Activated CD4-positive, alpha-beta T cell treated with anti-CD3 and anti-CD28 coated beads, Interleukin-2, amount 10 ng/mL, durations not matched to agents 7 days and 5 days (primary cell): ENCODE measurements at regions not wholly inside any gene's neighbourhood (a gene's known extent, or its start where the extent isn't known, plus 50 kb on each side); places are given as distances from the start of the nearest gene placed in this dataset.
"Not testable (repeated sequence)": the region's sequence is repeated elsewhere in the genome, so short reads cannot be mapped to it uniquely, and the experiment has no call there.

Source experiments
- CTCF ChIA-PET: fragments of 350-600 bp; sonication (Branson Sonifier 250); formaldehyde crosslinking; loops from one replicate; lab custom pipeline; 2021; ENCODE audit warnings: antibody characterized with exemption; lab: Charles Lee
- POLR2A ChIA-PET: fragments of 350-600 bp; sonication (Branson Sonifier 250); formaldehyde crosslinking; loops from one replicate; lab custom pipeline; 2021; ENCODE audit warnings: antibody characterized with exemption; lab: Charles Lee
- DNase-seq: peaks from one replicate; pipeline ENCODE4 v3.0.0-alpha.2; 2020
- H3K27ac Mint-ChIP-seq: one replicate; pipeline ENCODE4 v1.8.0; 2021; ENCODE audit warnings: mild to moderate bottlenecking, moderate library complexity, mixed read lengths
- H3K27me3 Mint-ChIP-seq: one replicate; pipeline ENCODE4 v1.8.0; 2021; ENCODE audit warnings: mixed read lengths
- H3K36me3 Mint-ChIP-seq: one replicate; pipeline ENCODE4 v1.8.0; 2021; ENCODE audit warnings: low read depth, mixed read lengths
- H3K4me1 Mint-ChIP-seq: one replicate; pipeline ENCODE4 v1.8.0; 2021; ENCODE audit warnings: mixed read lengths
- H3K4me3 Mint-ChIP-seq: one replicate; pipeline ENCODE4 v1.8.0; 2021; ENCODE audit warnings: mild to moderate bottlenecking, moderate library complexity, mixed read lengths
- H3K9me3 Mint-ChIP-seq: one replicate; pipeline ENCODE4 v1.8.0; 2021; ENCODE audit warnings: mixed read lengths

GRCh38 chr16:59993101-59993500 lies 1259.0 kb upstream of the GOT2 start:
- Mint-ChIP-seq H3K4me1 (no peaks in the 10 kb centered on the region), H3K4me3 (no peak overlapping the region), H3K27ac (no peak overlapping the region), H3K9me3 (peaks cover 24% of the 10 kb centered on the region), H3K27me3 (no peaks in the 10 kb centered on the region), H3K36me3 (no peaks in the 10 kb centered on the region)
- ChIA-PET POLR2A (no interaction called here), CTCF (no interaction called here)
- DNase-seq: no peak

- Mint-ChIP-seq H3K27ac (no peak overlapping the region), H3K4me1 (no peaks in the 10 kb centered on the region), H3K27me3 (no peaks in the 10 kb centered on the region), H3K9me3 (peaks cover 29% of the 10 kb centered on the region), H3K36me3 (no peaks in the 10 kb centered on the region), H3K4me3 (no peak overlapping the region)
- DNase-seq: no peak
- ChIA-PET POLR2A (no interaction called here), CTCF (no interaction called here)
These were observed 1257.1 kb upstream of the GOT2 start for GRCh38 chr16:59991171-59991570.

- H3K27ac Mint-ChIP-seq: no peak overlapping the region
- no peaks in the 10 kb centered on the region for H3K4me1 Mint-ChIP-seq
- no peaks in the 10 kb centered on the region for H3K36me3 Mint-ChIP-seq
- ChIA-PET CTCF (no interaction called here), POLR2A (no interaction called here)
- H3K4me3 Mint-ChIP-seq: no peak overlapping the region
- DNase-seq: no peak
- H3K9me3 Mint-ChIP-seq: peaks cover 28% of the 10 kb centered on the region
- no peaks in the 10 kb centered on the region for H3K27me3 Mint-ChIP-seq
These were observed 1254.5 kb upstream of the GOT2 start for GRCh38 chr16:59988591-59988990.

GRCh38 chr16:59975953-59976352 lies 1241.8 kb upstream of the GOT2 start:
- Mint-ChIP-seq H3K4me3 (no peak overlapping the region), H3K36me3 (no peaks in the 10 kb centered on the region), H3K27me3 (no peaks in the 10 kb centered on the region), H3K27ac (no peak overlapping the region), H3K4me1 (no peaks in the 10 kb centered on the region), H3K9me3 (peaks cover 9% of the 10 kb centered on the region)
- DNase-seq: no peak
- ChIA-PET CTCF (no interaction called here), POLR2A (no interaction called here)

- Mint-ChIP-seq H3K27ac (no peak overlapping the region), H3K4me1 (no peaks in the 10 kb centered on the region), H3K9me3 (peaks cover 9% of the 10 kb centered on the region), H3K27me3 (no peaks in the 10 kb centered on the region), H3K36me3 (no peaks in the 10 kb centered on the region), H3K4me3 (no peak overlapping the region)
- POLR2A ChIA-PET: no interaction called here
- no peak for DNase-seq
- CTCF ChIA-PET: no interaction called here
These were observed 1239.8 kb upstream of the GOT2 start for GRCh38 chr16:59973966-59974365.

GRCh38 chr16:59971264-59971663 lies 1237.1 kb upstream of the GOT2 start:
- Mint-ChIP-seq H3K9me3 (peaks cover 8% of the 10 kb centered on the region), H3K36me3 (no peaks in the 10 kb centered on the region), H3K4me3 (no peak overlapping the region), H3K27me3 (no peaks in the 10 kb centered on the region), H3K27ac (no peak overlapping the region), H3K4me1 (no peaks in the 10 kb centered on the region)
- POLR2A ChIA-PET: no interaction called here
- DNase-seq: no peak
- CTCF ChIA-PET: no interaction called here

GRCh38 chr16:59964232-59964924 lies 1230.3 kb upstream of the GOT2 start:
- no peak overlapping the region for H3K4me3 Mint-ChIP-seq
- H3K36me3 Mint-ChIP-seq: no peaks in the 10 kb centered on the region
- POLR2A ChIA-PET: no interaction called here
- H3K27me3 Mint-ChIP-seq: no peaks in the 10 kb centered on the region
- DNase-seq: no peak
- H3K4me1 Mint-ChIP-seq: no peaks in the 10 kb centered on the region
- H3K9me3 Mint-ChIP-seq: peaks cover 13% of the 10 kb centered on the region
- H3K27ac Mint-ChIP-seq: no peak overlapping the region
- CTCF ChIA-PET: no interaction called here

GRCh38 chr16:59959311-59959710 lies 1225.2 kb upstream of the GOT2 start:
- ChIA-PET POLR2A (no interaction called here), CTCF (no interaction called here)
- no peaks in the 10 kb centered on the region for H3K36me3 Mint-ChIP-seq
- no peak overlapping the region for H3K27ac Mint-ChIP-seq
- no peak overlapping the region for H3K4me3 Mint-ChIP-seq
- H3K27me3 Mint-ChIP-seq: no peaks in the 10 kb centered on the region
- no peak for DNase-seq
- H3K4me1 Mint-ChIP-seq: no peaks in the 10 kb centered on the region
- H3K9me3 Mint-ChIP-seq: peaks cover 14% of the 10 kb centered on the region

GRCh38 chr16:59950431-59950830 lies 1216.3 kb upstream of the GOT2 start:
- ChIA-PET POLR2A (no interaction called here), CTCF (no interaction called here)

GRCh38 chr16:59944041-59944440 lies 1209.9 kb upstream of the GOT2 start:
- DNase-seq, CTCF ChIA-PET: not testable (repeated sequence)

More at GRCh38 chr16:59950431-59950830, 1216.3 kb upstream of the GOT2 start:
- Mint-ChIP-seq H3K36me3 (no peaks in the 10 kb centered on the region), H3K9me3 (peaks cover 9% of the 10 kb centered on the region), H3K4me3 (no peak overlapping the region), H3K27ac (no peak overlapping the region), H3K4me1 (no peaks in the 10 kb centered on the region), H3K27me3 (no peaks in the 10 kb centered on the region)
- DNase-seq: no peak

GRCh38 chr16:59941594-59941993 lies 1207.5 kb upstream of the GOT2 start:
- ChIA-PET CTCF (no interaction called here), POLR2A (no interaction called here)
- no peaks in the 10 kb centered on the region for H3K36me3 Mint-ChIP-seq
- H3K27me3 Mint-ChIP-seq: no peaks in the 10 kb centered on the region
- no peak overlapping the region for H3K27ac Mint-ChIP-seq
- DNase-seq: no peak
- H3K4me3 Mint-ChIP-seq: no peak overlapping the region
- no peaks in the 10 kb centered on the region for H3K4me1 Mint-ChIP-seq
- H3K9me3 Mint-ChIP-seq: peaks cover 3% of the 10 kb centered on the region

More at GRCh38 chr16:59944041-59944440, 1209.9 kb upstream of the GOT2 start:
- H3K4me3 Mint-ChIP-seq, H3K4me1 Mint-ChIP-seq, POLR2A ChIA-PET, H3K27me3 Mint-ChIP-seq, H3K36me3 Mint-ChIP-seq, H3K9me3 Mint-ChIP-seq, H3K27ac Mint-ChIP-seq: not testable (repeated sequence)

- Mint-ChIP-seq H3K27ac (no peak overlapping the region), H3K27me3 (no peaks in the 10 kb centered on the region), H3K9me3 (peaks cover 10% of the 10 kb centered on the region), H3K4me1 (no peaks in the 10 kb centered on the region), H3K4me3 (no peak overlapping the region), H3K36me3 (no peaks in the 10 kb centered on the region)
- CTCF ChIA-PET: interaction anchor here (0.7 kb wide), 1 partner anchor 36 kb away, joined by 3 read pairs; no protein-coding TSS in a partner anchor
- DNase-seq: no peak
- POLR2A ChIA-PET: no interaction called here
These were observed 1185.9 kb upstream of the GOT2 start for GRCh38 chr16:59920054-59920453.

- ChIA-PET POLR2A (no interaction called here), CTCF (no interaction called here)
- Mint-ChIP-seq H3K4me1 (no peaks in the 10 kb centered on the region), H3K36me3 (no peaks in the 10 kb centered on the region), H3K9me3 (peaks cover 4% of the 10 kb centered on the region), H3K27me3 (no peaks in the 10 kb centered on the region), H3K4me3 (no peak overlapping the region), H3K27ac (no peak overlapping the region)
- no peak for DNase-seq
These were observed 1179.5 kb upstream of the GOT2 start for GRCh38 chr16:59913666-59914065.

GRCh38 chr16:59909262-59909661 lies 1175.1 kb upstream of the GOT2 start:
- Mint-ChIP-seq H3K36me3 (no peaks in the 10 kb centered on the region), H3K4me1 (no peaks in the 10 kb centered on the region), H3K4me3 (no peak overlapping the region), H3K27me3 (no peaks in the 10 kb centered on the region), H3K9me3 (peaks cover 2% of the 10 kb centered on the region), H3K27ac (no peak overlapping the region)
- no peak for DNase-seq
- ChIA-PET POLR2A (no interaction called here), CTCF (no interaction called here)
